ENCODE measurements at regions not wholly inside any gene's neighbourhood (a gene's known extent, or its start where the extent isn't known, plus 50 kb on each side); places are given as distances from the start of the nearest gene placed in this dataset.

DNA sequence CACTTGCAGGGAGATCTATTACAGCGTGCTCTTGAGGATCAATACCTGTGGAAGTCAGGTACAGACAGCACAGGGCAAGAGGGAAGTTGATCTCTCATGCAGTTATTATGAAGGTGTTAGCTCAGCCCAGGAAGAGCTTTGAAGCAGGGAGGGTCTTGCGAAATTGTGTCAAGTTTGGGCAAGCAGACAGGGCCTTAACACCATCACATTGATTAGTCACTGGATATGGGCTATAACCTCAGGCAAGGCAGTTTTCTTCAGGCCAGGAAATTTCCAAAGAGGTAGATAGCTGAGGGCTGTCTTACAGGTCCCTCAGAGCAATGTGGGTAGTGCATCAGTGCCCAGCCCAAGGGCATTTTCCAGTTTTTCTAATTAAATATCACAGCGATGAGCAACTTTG, 643.8 kb downstream of the DHX35 start:
- no peak for DNase-seq (ENCODE audit: low read depth)
- H3K4me3 ChIP-seq (ENCODE audit: control insufficient read depth, low read depth, low read length) = no peak overlapping the region
- no peak for TF ChIP-seq CTCF (IDR thresholded peaks at IDR 0.05; ENCODE audit: control insufficient read depth, insufficient read depth, low read depth, low read length, missing control alignments)

DNA sequence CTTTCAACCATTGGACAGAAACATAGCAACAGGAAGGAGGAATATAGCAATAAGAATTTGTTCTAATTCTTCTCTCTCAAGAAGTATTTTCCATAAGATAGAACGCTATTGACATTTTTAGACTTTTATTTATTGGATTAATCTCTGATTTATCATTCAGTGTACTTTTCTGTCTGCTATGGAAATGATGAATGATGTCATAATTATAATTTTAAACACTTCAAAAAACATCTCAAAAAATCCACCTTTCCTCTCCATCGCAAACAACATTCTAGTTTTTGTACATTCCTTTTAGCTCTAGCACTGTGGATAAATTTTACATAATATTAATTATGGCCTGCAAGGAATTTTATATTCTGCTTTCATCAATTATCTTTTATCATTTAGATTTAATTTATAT, 643.2 kb downstream of the DHX35 start:
- H3K4me3 ChIP-seq (ENCODE audit: control insufficient read depth, low read depth, low read length) = no peak overlapping the region
- DNase-seq (ENCODE audit: low read depth) = no peak
- TF ChIP-seq CTCF (IDR thresholded peaks at IDR 0.05; ENCODE audit: control insufficient read depth, insufficient read depth, low read depth, low read length, missing control alignments) = no peak

DNA sequence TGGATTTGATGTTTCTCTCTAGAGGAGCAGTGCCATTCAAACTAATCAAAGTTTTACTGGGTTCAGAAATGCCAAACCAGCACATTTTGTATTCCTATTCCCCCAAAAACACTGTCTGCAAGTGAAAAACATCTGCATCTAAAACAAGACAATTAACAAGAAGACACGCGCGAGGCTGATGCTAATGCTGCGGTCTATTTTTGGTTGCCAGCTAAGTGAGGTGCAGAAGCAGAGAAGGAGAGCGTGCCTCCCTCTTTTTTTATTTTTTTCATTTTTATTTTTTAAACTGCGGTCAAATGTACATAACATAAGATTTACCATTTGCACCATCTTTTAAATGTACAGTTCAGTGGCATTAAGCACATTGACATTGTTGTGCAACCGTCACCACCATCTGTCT, 641.1 kb downstream of the DHX35 start:
- H3K4me3 ChIP-seq (ENCODE audit: control insufficient read depth, low read depth, low read length) = no peak overlapping the region
- no peak for DNase-seq (ENCODE audit: low read depth)
- no peak for TF ChIP-seq CTCF (IDR thresholded peaks at IDR 0.05; ENCODE audit: control insufficient read depth, insufficient read depth, low read depth, low read length, missing control alignments)

DNA sequence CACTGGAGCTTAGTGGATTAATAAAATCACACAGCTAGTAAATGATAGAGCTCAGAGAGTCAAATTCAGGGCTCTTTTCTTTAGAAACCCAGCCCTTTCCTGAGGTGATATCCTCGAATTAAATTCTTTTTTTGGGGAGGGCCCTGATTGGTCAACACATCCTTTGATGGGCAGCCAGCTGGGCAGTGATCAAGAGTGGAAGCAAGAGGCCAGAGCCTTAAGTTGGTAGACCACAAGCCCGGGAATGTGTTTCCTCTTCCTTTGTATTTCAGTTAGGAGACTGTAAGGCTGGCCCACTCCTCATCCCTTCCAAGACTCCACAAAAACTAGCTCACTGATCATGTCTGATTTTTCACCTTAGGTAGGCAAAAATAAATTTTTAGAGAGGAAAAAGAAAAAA, 640.5 kb downstream of the DHX35 start:
- H3K4me3 ChIP-seq (ENCODE audit: control insufficient read depth, low read depth, low read length) = no peak overlapping the region
- no peak for TF ChIP-seq CTCF (IDR thresholded peaks at IDR 0.05; ENCODE audit: control insufficient read depth, insufficient read depth, low read depth, low read length, missing control alignments)
- no peak for DNase-seq (ENCODE audit: low read depth)

DNA sequence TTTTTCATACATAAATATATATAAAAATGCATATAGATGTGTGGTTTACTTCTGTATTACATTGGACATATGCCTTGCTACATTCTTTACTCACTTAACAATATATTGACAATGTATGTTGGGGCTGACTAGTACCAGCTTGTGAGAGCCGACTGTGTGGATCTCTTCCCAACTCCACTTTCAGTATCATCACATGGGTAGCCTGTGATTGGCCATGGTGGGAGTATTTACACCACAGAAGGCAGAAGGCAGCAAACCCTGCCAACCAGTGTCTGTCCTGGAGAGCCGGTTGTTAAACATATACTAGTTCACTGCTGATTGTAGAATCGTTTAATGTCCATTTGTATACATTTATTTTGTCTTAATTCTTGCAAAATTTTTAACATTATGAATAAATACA, 638.7 kb downstream of the DHX35 start:
- TF ChIP-seq CTCF (IDR thresholded peaks at IDR 0.05; ENCODE audit: control insufficient read depth, insufficient read depth, low read depth, low read length, missing control alignments) = no peak
- no peak for DNase-seq (ENCODE audit: low read depth)
- no peak overlapping the region for H3K4me3 ChIP-seq (ENCODE audit: control insufficient read depth, low read depth, low read length)

GRCh38 chr20:39600156-39600555, 638.0 kb downstream of the DHX35 start:
- no peak for DNase-seq (ENCODE audit: low read depth)
- no peak for TF ChIP-seq CTCF (IDR thresholded peaks at IDR 0.05; ENCODE audit: control insufficient read depth, insufficient read depth, low read depth, low read length, missing control alignments)
- H3K4me3 ChIP-seq (ENCODE audit: control insufficient read depth, low read depth, low read length) = no peak overlapping the region

DNA sequence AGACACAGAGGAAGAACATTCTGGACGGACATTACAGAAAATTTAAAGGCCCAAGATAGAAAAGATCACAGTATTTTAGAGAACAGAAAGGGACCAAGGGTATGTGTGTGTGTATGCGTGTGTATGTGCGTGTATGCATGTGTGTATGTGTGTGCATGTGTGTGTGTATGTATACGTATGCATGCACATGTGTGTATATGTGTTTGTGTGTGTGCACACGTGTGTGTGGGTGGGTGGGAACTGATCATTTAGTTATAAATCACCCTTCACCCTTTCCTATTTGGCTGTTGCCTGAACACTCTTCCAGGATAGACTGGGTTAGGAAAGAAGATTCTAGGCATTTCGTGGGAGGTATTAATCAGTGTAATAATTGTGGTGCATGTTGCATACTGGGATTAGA, 634.4 kb downstream of the DHX35 start:
- no peak for DNase-seq (ENCODE audit: low read depth)
- H3K4me3 ChIP-seq (ENCODE audit: control insufficient read depth, low read depth, low read length) = no peak overlapping the region
- TF ChIP-seq CTCF (IDR thresholded peaks at IDR 0.05; ENCODE audit: control insufficient read depth, insufficient read depth, low read depth, low read length, missing control alignments) = no peak
